GM21737 (cell line): ENCODE measurements at regions not wholly inside any gene's neighbourhood (a gene's known extent, or its start where the extent isn't known, plus 50 kb on each side); places are given as distances from the start of the nearest gene placed in this dataset.
A peak's percentile ranks its signal among the peaks of the same experiment; 100 is the strongest.
"Not testable (repeated sequence)": the region's sequence is repeated elsewhere in the genome, so short reads cannot be mapped to it uniquely, and the experiment has no call there.

Source experiments
- ATAC-seq: cut with Tn5 transposase; IDR thresholded peaks from one replicate; pipeline ENCODE4 v1.9.1; 2021; ENCODE audit warnings: mild to moderate bottlenecking, moderate library complexity; ENCODE audit not compliant: unreplicated experiment

- no peak for ATAC-seq
Measured at GRCh38 chr13:88801361-88801760, 1130.2 kb downstream of the SLITRK5 start.

- ATAC-seq = no peak
Measured at GRCh38 chr13:88802886-88803285, 1131.7 kb downstream of the SLITRK5 start.

GRCh38 chr13:88806438-88806837 lies 1135.3 kb downstream of the SLITRK5 start:
- no peak for ATAC-seq

GRCh38 chr13:88817560-88817959 lies 1146.4 kb downstream of the SLITRK5 start:
- ATAC-seq = no peak

- no peak for ATAC-seq
Measured at GRCh38 chr13:88823114-88823513, 1151.9 kb downstream of the SLITRK5 start.

GRCh38 chr13:88824218-88824617 lies 1153.0 kb downstream of the SLITRK5 start:
- ATAC-seq = no peak

- ATAC-seq = no peak
Measured at GRCh38 chr13:88840085-88840484, 1168.9 kb downstream of the SLITRK5 start.

GRCh38 chr13:88852293-88852692 lies 1181.1 kb downstream of the SLITRK5 start:
- ATAC-seq = not testable (repeated sequence)

GRCh38 chr13:88857256-88857655 lies 1186.1 kb downstream of the SLITRK5 start:
- no peak for ATAC-seq

- no peak for ATAC-seq
Measured at GRCh38 chr13:88862095-88862620, 1191.0 kb downstream of the SLITRK5 start.

GRCh38 chr13:88863116-88863515 lies 1191.9 kb downstream of the SLITRK5 start:
- no peak for ATAC-seq

- no peak for ATAC-seq
Measured at GRCh38 chr13:88866195-88866594, 1195.0 kb downstream of the SLITRK5 start.

GRCh38 chr13:88883741-88884140 lies 1212.6 kb downstream of the SLITRK5 start:
- ATAC-seq = no peak

- ATAC-seq = no peak
Measured at GRCh38 chr13:88887045-88887662, 1216.0 kb downstream of the SLITRK5 start.

GRCh38 chr13:88895261-88895941 lies 1224.2 kb downstream of the SLITRK5 start:
- no peak for ATAC-seq

- no peak for ATAC-seq
Measured at GRCh38 chr13:88896466-88896865, 1225.3 kb downstream of the SLITRK5 start.

GRCh38 chr13:88908961-88909441 lies 1237.8 kb downstream of the SLITRK5 start:
- ATAC-seq = no peak

- peak; percentile 94 for ATAC-seq
Measured at GRCh38 chr13:88919970-88920628, 1248.9 kb downstream of the SLITRK5 start.

- ATAC-seq = no peak
Measured at GRCh38 chr13:88925954-88926353, 1254.8 kb downstream of the SLITRK5 start.

GRCh38 chr13:88926890-88927502 lies 1255.8 kb downstream of the SLITRK5 start:
- ATAC-seq = no peak

- no peak for ATAC-seq
Measured at GRCh38 chr13:88932950-88933349, 1261.8 kb downstream of the SLITRK5 start.
